ACHN (cell line): ENCODE measurements at regions not wholly inside any gene's neighbourhood (a gene's known extent, or its start where the extent isn't known, plus 50 kb on each side); places are given as distances from the start of the nearest gene placed in this dataset.
"Not testable (repeated sequence)": the region's sequence is repeated elsewhere in the genome, so short reads cannot be mapped to it uniquely, and the experiment has no call there.

Experiments
- DNase-seq: peaks from one replicate; pipeline ENCODE4 v3.0.0-alpha.2; 2015
- in situ Hi-C: cut with HindIII; loops from 2 replicates; pipeline ENCODE4 v1.10.0; 2017; ENCODE audit warnings: low sequenced_read_pairs, low pct_ligation_motif_present, low pct_unique_long_range_greater_than_20kb

GRCh38 chr6:878179-878578, 185.2 kb upstream of the EXOC2 start:
- in situ Hi-C loops: no loop called here
- no peak for DNase-seq

GRCh38 chr6:875012-875411, 182.1 kb upstream of the EXOC2 start:
- in situ Hi-C loops: no loop called here
- DNase-seq: no peak

GRCh38 chr6:872570-873125, 179.7 kb upstream of the EXOC2 start:
- DNase-seq: no peak
- in situ Hi-C loops: no loop called here

- in situ Hi-C loops: no loop called here
- DNase-seq: no peak
Observed at GRCh38 chr6:871503-871902, 178.6 kb upstream of the EXOC2 start.

GRCh38 chr6:870096-870495, 177.2 kb upstream of the EXOC2 start:
- DNase-seq: no peak
- in situ Hi-C loops: no loop called here

GRCh38 chr6:868201-868600, 175.3 kb upstream of the EXOC2 start:
- no peak for DNase-seq
- in situ Hi-C loops: no loop called here

GRCh38 chr6:867378-867777, 174.4 kb upstream of the EXOC2 start:
- in situ Hi-C loops: no loop called here
- DNase-seq: no peak

GRCh38 chr6:866316-866715, 173.4 kb upstream of the EXOC2 start:
- in situ Hi-C loops: no loop called here
- DNase-seq: no peak

GRCh38 chr6:865846-866245, 172.9 kb upstream of the EXOC2 start:
- in situ Hi-C loops: no loop called here
- DNase-seq: no peak

GRCh38 chr6:863831-864230, 170.9 kb upstream of the EXOC2 start:
- in situ Hi-C loops: no loop called here
- no peak for DNase-seq

- in situ Hi-C loops, DNase-seq: not testable (repeated sequence)
Observed at GRCh38 chr6:863127-863526, 170.2 kb upstream of the EXOC2 start.

- DNase-seq: no peak
- in situ Hi-C loops: no loop called here
Observed at GRCh38 chr6:859936-860335, 167.0 kb upstream of the EXOC2 start.

GRCh38 chr6:854406-855118, 161.6 kb upstream of the EXOC2 start:
- in situ Hi-C loops: no loop called here
- no peak for DNase-seq

GRCh38 chr6:852216-852615, 159.3 kb upstream of the EXOC2 start:
- DNase-seq, in situ Hi-C loops: not testable (repeated sequence)

GRCh38 chr6:849075-849506, 156.2 kb upstream of the EXOC2 start:
- in situ Hi-C loops: no loop called here
- DNase-seq: no peak

GRCh38 chr6:845566-845965, 152.6 kb upstream of the EXOC2 start:
- in situ Hi-C loops: no loop called here
- no peak for DNase-seq

GRCh38 chr6:845101-845500, 152.2 kb upstream of the EXOC2 start:
- in situ Hi-C loops: no loop called here
- DNase-seq: no peak

GRCh38 chr6:842141-842540, 149.2 kb upstream of the EXOC2 start:
- in situ Hi-C loops: no loop called here
- DNase-seq: no peak

- in situ Hi-C loops: no loop called here
- DNase-seq: no peak
Observed at GRCh38 chr6:841569-841968, 148.6 kb upstream of the EXOC2 start.

- no peak for DNase-seq
- in situ Hi-C loops: no loop called here
Observed at GRCh38 chr6:839201-839600, 146.3 kb upstream of the EXOC2 start.
